Skin epidermis (tissue), 12 donors: ENCODE measurements at regions not wholly inside any gene's neighbourhood (a gene's known extent, or its start where the extent isn't known, plus 50 kb on each side); places are given as distances from the start of the nearest gene placed in this dataset.

Experiments used
- H3K27ac ChIP-seq, 21 experiments: fragments of 200-600 bp; sonication (generic) in 11 of 21; one replicate each; pipeline ENCODE4 v1.5.0; 2020; ENCODE audit warnings: mild to moderate bottlenecking in 3 of 21, inconsistent platforms in 2 of 21, moderate library complexity in 2 of 21
- H3K4me3 ChIP-seq, 7 experiments: fragments of 200-600 bp; sonication (generic) in 2 of 7; one replicate each; pipeline ENCODE4 v1.5.0; 2020; ENCODE audit warnings: inconsistent platforms in 2 of 7, mild to moderate bottlenecking in 2 of 7, moderate library complexity in 1 of 7

GRCh38 chr4:45985038-45985437 is 138.8 kb downstream of the GABRG1 start:
- H3K4me3 ChIP-seq, result no peak overlapping the region

GRCh38 chr4:45971108-45971507 is 152.7 kb downstream of the GABRG1 start:
- H3K27ac ChIP-seq, result no peak overlapping the region
- no peak overlapping the region for H3K4me3 ChIP-seq

More at GRCh38 chr4:45985038-45985437, 138.8 kb downstream of the GABRG1 start:
- H3K27ac ChIP-seq, result no peak overlapping the region

GRCh38 chr4:45957353-45957752 is 166.5 kb downstream of the GABRG1 start:
- Histone ChIP-seq H3K4me3 (no peak overlapping the region), H3K27ac (no peak overlapping the region)

- no peak overlapping the region for H3K4me3 ChIP-seq
- H3K27ac ChIP-seq, result no peak overlapping the region
Measured at GRCh38 chr4:45954276-45954675, 169.6 kb downstream of the GABRG1 start.

GRCh38 chr4:45951153-45951552 is 172.7 kb downstream of the GABRG1 start:
- no peak overlapping the region for H3K27ac ChIP-seq
- no peak overlapping the region for H3K4me3 ChIP-seq

GRCh38 chr4:45946699-45947098 is 177.2 kb downstream of the GABRG1 start:
- Histone ChIP-seq H3K4me3 (no peak overlapping the region), H3K27ac (no peak overlapping the region)

GRCh38 chr4:45944000-45944399 is 179.9 kb downstream of the GABRG1 start:
- Histone ChIP-seq H3K4me3 (no peak overlapping the region), H3K27ac (no peak overlapping the region)

- Histone ChIP-seq H3K4me3 (no peak overlapping the region), H3K27ac (no peak overlapping the region)
Measured at GRCh38 chr4:45939056-45939455, 184.8 kb downstream of the GABRG1 start.

- Histone ChIP-seq H3K4me3 (no peak overlapping the region), H3K27ac (no peak overlapping the region)
Measured at GRCh38 chr4:45931154-45931553, 192.7 kb downstream of the GABRG1 start.

GRCh38 chr4:45927641-45928040 is 196.2 kb downstream of the GABRG1 start:
- H3K4me3 ChIP-seq, result no peak overlapping the region
- H3K27ac ChIP-seq, result no peak overlapping the region

- Histone ChIP-seq H3K4me3 (no peak overlapping the region), H3K27ac (no peak overlapping the region)
Measured at GRCh38 chr4:45925809-45926208, 198.0 kb downstream of the GABRG1 start.

GRCh38 chr4:45920861-45921260 is 203.0 kb downstream of the GABRG1 start:
- Histone ChIP-seq H3K27ac (no peak overlapping the region), H3K4me3 (no peak overlapping the region)

- Histone ChIP-seq H3K4me3 (no peak overlapping the region), H3K27ac (no peak overlapping the region)
Measured at GRCh38 chr4:45910511-45910910, 213.3 kb downstream of the GABRG1 start.

GRCh38 chr4:45897946-45898585 is 225.8 kb downstream of the GABRG1 start:
- Histone ChIP-seq H3K27ac (no peak overlapping the region), H3K4me3 (no peak overlapping the region)

- Histone ChIP-seq H3K4me3 (no peak overlapping the region), H3K27ac (no peak overlapping the region)
Measured at GRCh38 chr4:45883421-45883820, 240.4 kb downstream of the GABRG1 start.

- Histone ChIP-seq H3K27ac (no peak overlapping the region), H3K4me3 (no peak overlapping the region)
Measured at GRCh38 chr4:45876235-45876890, 247.5 kb downstream of the GABRG1 start.

GRCh38 chr4:45869184-45869583 is 254.7 kb downstream of the GABRG1 start:
- Histone ChIP-seq H3K27ac (no peak overlapping the region), H3K4me3 (no peak overlapping the region)

GRCh38 chr4:45865781-45866180 is 258.1 kb downstream of the GABRG1 start:
- no peak overlapping the region for H3K4me3 ChIP-seq

GRCh38 chr4:45855857-45856256 is 268.0 kb downstream of the GABRG1 start:
- Histone ChIP-seq H3K27ac (no peak overlapping the region), H3K4me3 (no peak overlapping the region)

More at GRCh38 chr4:45865781-45866180, 258.1 kb downstream of the GABRG1 start:
- H3K27ac ChIP-seq, result no peak overlapping the region

GRCh38 chr4:45846016-45846415 is 277.8 kb downstream of the GABRG1 start:
- Histone ChIP-seq H3K27ac (no peak overlapping the region), H3K4me3 (no peak overlapping the region)

GRCh38 chr4:45841791-45842190 is 282.1 kb downstream of the GABRG1 start:
- no peak overlapping the region for H3K27ac ChIP-seq
- H3K4me3 ChIP-seq, result no peak overlapping the region

GRCh38 chr4:45831692-45832091 is 292.2 kb downstream of the GABRG1 start:
- H3K27ac ChIP-seq, result no peak overlapping the region
- H3K4me3 ChIP-seq, result no peak overlapping the region
